HG02678 (cell line): ENCODE measurements at regions not wholly inside any gene's neighbourhood (a gene's known extent, or its start where the extent isn't known, plus 50 kb on each side); places are given as distances from the start of the nearest gene placed in this dataset.

Experiments used
- ATAC-seq: cut with Tn5 transposase; IDR thresholded peaks from one replicate; pipeline ENCODE4 v1.9.1; 2021; ENCODE audit warnings: mild to moderate bottlenecking, moderate library complexity; ENCODE audit not compliant: unreplicated experiment

DNA sequence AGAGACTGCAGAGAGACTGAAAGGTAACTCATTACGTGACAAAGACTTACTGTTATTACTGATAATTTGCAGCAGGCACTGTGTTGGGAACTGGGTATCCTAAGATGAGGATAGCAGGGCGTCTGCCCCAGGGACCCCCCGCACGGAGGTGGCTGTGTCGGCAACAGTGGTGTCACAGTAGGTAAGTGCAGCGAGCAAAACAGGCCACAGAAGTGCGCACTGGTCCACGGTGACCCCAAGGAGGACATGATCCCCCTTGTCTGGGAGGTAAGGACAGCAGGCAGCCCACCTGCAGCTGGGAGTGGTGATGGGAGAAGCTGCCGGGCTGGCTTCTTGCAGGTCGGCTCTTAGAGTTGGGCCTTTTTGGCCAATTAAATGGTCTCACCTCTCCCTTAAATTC, 82.9 kb downstream of the FAM43A start:
- no peak for ATAC-seq

DNA sequence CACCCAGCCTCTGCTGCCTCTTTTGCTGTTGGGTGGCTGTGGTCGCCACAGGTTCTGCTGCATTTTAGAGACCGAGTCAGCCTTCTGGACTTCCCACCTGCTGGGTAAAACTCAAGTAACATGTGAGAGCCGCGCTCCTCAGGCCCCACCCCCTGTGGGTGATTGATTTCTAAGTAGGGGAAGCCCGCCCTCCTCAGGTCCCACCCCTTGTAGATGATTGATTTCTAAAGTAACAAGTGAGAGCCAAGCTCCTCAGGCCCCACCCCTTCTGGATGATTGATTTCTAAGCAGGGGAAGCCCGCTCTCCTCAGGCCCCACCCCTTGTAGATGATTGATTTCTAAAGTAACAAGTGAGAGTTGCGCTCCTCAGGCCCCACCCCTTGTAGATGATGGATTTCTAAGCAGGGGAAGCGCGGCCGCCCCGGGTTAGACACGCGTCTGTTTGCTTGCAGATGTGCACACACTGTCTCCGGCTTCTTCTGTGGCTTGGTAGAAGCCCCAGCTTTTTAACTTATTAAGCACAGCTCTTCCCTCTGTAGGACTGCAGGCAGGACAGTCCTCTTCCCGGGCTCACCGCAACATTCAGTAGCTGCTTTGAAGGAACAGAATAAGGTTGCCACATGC, 83.4 kb downstream of the FAM43A start:
- peak; percentile 93 for ATAC-seq

DNA sequence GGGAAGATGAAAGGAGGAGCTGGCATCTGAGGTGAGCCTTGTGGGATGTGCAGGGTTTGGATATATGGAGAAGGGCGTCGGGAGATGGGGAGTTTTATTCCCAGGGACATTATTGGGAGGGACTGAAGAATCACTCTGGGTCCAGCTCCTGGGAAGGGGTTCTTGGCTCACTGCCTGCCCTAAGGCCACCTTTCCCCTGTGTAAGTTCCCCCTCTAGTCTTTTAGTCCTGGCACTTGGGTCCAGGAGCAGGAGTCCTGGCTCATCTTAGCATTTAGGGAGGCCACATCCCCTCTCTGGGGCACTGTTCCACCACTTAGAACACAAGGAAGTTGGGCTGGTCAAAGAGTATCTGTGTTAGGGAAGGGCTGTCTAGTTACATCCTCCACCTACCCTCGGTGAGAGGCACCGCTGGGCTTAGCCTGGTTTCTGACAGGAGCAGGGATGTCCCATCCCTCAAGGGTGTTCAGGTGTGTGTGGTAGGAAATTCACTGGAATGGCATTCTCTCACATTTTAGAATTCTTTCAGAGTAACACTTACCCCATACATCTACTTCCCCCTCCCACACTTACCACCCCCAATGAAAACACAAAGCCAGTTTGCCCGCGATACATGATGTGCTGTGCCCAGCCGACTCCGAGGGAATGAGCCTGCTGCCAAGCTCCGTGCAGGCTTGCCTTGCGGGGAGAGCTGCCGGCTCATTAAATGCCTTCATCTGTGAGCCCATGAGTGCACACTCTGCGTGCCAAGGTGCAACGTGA, 86.7 kb downstream of the FAM43A start:
- no peak for ATAC-seq

DNA sequence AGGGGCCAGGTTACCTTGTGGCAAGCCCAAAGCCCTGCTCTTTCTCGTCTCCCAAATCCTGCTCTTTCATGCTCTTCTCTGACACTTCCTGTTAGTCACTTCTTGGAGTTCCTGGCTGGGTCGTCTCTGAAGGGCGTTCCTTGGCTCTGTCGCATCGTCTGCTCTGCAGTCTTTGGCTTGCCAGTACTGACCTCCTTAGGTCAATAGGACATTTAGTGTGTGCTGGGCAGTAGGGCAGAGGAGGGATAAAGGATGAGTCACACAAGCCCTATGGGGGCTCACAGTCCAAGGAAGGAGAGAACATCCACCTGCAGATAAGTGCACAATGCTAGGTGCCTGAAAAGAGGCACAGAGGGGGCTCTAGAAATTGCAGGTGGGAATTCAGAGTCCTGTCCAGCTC, 87.5 kb downstream of the FAM43A start:
- no peak for ATAC-seq

DNA sequence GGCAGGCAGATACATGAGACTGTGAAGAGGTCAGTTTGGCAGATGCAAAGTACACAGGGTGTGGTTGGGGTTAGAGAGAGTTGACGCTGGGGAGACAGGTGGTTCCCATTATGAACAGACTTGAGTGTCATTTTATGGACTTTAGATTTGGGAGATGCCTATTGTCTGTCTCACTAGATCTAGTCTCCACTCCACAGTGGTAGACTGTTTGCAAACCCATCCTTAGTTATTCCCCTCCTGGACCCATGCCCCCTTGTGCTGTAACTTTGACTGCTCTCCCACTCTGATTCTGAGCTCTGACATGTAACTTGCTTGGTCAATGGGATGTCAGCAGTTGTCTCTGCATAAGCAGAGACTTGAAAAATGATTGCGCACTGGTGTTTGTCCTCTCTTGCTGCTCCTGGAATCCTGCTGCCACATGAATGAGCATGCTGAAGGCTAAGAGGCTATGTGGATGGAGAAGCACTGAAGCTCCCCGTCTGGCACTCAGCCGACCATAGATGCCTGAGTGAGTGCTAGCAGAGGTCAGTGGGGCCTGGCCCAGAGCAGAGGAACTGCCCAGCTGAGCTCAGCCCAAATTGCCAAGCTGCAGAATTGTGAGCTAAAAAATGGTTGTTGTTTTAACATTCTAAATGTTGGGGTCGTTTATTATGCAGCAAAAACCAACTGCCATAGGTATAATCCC, 88.2 kb downstream of the FAM43A start:
- no peak for ATAC-seq

DNA sequence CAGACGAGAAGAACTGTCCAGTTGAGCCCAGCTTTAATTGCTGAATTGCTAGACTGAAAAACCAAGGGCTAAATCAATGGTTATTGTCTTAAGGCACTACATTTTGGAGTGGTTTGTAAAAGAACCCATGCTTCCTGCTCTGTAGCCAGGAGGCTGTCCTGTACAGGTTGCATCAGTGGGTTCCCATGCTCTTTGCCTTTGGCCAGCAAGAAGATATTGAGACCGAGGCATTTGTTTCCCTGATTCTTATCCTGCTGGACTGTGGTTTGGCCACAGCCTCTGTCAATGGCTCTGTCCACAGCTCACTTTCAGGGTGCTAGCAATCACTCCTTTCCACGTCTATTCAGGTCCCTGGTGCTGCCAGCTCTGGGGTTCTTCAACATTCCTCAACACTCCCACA, 89.6 kb downstream of the FAM43A start:
- no peak for ATAC-seq

DNA sequence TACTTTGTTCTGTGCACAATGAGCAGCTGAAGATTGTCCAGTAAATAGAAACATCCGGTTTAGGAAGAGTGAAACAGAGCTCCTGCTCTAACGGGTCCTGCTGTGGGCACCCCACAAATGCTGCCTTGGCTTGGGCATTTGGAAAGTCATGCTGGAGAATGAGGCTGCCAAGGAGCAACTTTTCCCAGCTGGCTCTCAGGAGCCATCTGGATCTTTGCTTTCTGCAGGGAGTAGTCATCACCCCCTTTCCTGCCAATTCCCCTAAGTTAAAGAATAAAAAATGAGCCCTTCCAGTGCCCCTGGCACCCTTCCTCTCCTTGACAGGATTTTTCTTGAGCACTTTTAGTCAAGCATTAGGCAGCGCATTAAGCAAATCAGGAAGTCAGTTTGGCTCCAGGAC, 90.0 kb downstream of the FAM43A start:
- no peak for ATAC-seq

DNA sequence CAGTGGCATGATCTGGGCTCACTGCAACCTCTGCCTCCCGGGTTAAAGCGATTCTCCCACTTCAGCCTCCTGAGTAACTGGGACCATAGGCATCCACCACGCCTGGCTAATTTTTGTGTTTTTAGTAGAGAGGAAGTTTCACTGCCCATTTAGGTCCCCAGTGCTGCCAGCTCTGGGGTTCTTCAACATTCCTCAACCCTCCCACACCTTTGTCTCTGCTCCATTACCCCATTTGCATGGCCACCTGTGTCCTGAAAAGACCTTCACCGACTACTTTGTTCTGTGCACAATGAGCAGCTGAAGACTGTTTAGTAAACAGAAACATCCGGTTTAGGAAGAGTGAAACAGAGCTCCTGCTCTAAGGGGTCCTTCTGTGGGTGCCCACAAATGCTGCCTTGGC, 92.0 kb downstream of the FAM43A start:
- no peak for ATAC-seq

DNA sequence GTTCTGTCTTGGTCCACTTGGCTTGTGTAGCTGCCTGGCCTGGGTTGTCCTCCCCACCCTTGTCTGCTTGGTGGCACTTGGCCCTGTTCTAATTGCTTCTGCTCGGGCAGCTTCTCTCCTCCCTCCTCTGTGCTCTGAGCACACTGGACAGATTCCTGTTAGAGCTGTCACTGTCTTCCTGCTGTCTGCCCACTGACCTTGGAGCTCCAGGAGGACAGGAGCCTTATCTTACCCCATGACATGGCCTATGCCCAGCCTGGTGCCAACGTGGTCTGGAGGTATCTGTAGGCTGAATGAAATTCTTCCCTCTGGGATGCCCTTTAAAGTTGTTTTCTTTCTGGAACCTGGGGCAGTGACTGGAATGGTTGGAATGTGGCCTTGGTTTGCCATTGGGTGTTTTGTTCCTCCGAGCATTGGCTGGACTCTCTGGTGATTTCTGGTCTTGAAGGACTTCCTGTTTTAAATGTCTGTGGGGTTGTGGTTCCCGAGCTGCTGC, 94.1 kb downstream of the FAM43A start:
- ATAC-seq: no peak

DNA sequence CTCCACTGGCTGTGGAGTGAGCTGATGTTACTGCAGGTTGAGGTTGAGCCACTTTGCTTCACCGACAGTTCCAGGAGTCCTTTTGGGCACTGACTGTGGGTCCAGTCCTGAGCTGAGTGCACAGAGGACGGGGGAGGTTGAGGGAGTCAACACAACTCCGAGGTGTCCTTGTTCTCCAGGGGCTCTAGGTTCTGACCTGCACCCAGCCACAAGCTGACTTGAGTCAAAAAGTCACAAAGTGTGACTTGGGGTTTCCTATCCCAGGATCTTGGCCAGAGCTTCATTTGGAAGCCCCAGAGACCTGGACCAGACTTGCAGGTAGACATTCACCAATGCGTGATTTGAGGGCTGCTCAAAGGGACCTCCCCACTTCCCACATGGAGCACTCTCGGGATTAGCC, 95.0 kb downstream of the FAM43A start:
- no peak for ATAC-seq

DNA sequence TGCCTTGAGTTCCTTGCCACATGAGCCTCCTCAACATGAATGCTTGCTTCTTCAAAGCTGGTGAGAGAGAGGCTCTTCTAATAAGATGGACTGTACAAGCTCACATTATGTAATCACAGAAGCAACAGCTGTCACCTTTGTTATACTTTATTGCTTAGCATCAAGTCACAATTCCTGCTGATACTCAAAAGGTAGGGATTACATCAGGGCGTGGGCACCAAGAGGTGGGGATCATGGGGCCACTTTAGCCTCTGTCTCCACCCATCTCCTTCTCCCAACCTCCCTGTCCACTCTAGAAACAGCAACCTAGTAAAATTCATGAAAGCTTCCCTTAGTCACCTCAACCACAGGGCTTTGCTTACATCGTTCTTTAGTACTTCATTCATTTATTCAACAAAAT, 95.9 kb downstream of the FAM43A start:
- no peak for ATAC-seq

DNA sequence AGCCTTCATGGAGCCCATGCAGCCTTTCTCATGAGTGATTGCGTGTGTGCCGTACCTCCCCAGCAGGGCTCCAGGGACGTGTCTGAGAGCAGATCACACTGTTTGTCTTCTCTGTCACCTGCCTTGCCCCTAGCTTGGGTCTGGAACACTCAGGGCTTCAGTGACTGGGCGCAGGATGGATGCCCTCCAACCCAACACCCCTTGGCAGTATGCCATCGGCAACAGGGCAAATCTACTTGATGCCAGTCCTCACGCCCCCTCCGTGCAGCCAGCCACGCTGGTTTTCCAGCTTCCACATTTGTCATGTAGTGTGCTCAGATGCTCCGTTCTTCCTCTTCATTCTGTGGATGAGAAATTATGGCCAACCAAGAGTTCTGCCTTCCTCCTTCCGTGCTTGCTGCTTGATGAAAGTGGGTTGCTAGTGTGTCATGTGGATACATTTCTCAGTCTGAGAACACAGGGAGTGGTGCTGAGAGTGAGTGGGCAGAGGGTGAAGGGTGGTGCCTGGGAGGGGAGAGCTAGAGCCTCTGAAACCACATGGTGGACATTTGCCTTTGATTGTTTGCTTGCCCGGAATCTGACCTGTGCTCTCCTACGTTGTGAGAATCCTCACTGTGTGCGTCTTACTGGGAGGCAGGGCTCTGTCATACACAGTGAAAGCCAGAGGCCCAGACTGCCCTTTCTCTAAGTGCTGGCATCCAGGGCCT, 97.2 kb downstream of the FAM43A start:
- ATAC-seq: no peak

DNA sequence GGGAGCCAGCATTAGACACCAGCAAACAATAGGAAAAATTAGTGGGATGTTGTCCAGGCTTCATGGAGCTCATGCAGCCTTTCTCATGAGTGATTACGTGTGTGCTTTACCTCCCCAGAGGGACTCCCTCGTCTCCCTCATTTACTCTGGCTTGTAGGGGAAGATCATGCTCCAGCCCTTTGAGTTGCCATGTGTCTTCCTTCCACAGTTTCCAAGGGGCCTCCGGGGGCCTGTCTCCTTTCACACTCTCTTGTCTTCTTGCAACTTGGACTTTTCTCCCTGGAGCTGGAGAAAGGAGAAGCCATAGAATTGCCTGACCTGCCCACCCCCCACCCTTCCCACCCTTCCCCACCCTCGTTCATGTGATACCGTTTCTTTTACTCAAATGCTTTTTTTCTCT, 98.7 kb downstream of the FAM43A start:
- no peak for ATAC-seq

DNA sequence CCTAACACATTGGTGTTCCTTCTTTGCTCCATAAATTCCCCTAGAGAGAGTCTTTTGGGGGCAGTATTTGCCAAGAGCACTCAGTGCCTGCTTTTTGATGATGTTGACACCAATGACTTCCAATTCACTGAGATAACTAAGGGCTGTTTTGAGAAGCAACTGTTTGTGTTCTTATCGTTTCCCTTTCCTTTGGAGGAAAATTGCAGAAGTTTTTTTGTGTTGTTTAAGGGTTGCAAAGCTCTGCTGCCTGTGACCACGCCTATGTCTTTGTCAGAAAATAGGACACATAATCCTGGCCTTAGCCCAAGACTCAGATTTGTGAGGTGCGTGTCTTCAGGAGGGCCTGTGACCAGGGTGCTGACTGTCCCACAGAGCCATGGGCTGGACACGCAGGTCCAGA, 99.6 kb downstream of the FAM43A start:
- ATAC-seq: no peak

DNA sequence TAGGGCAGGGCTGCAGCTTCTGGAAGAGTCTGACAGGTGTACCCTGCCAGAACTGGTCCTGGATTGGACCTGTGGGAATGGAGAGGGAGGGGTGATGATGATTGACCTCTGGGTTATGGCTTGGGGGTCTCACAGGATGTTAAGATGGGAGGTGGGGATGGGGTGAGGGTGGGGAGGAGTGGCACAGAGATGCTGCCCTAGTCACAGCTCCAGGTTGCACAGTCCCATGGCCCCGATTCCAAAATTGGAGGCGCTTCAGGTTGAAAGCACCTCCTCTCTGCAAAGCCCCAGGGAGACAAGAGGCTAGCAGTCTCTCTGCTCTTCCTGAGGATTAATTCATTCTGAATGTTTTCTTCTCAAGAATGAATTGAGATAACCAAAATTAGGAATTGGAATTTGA, 101.4 kb downstream of the FAM43A start:
- no peak for ATAC-seq

DNA sequence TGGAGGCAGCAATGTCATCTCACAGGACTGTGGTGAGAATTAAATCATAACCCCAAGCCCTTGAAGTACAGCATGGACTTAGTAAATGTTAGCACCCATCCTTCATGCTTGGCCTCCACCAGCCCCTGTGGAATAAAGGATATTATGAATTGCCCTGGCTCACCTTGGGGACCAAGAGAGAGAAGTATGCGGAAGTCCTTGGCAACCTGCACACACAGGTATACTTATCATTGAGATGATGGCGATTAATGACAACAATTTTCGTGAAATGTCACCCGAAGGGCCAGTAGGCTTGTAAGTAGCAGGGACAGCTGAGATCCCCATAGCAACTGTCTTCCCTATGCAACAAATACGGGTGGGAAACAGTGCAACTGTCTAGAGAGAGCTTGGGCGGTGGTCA, 102.0 kb downstream of the FAM43A start:
- ATAC-seq: no peak

DNA sequence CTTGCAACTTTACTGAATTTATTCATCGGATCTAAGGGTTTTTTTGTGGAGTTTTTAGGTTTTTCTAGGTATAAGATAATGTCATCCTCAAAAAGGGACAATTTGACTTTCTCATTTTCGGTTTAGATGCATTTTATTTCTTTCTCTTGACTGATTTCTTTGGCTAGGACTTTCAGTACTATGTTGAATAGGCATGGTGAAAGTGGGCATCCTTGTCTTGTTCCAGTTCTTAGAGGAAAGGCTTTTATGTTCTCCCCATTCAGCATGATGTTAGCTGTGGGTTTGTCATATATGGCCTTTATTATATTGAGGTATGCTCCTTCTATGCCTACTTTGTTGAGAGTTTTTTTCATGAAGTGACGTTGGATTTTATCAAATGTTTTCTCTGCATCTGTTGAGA, 106.7 kb downstream of the FAM43A start:
- no peak for ATAC-seq

DNA sequence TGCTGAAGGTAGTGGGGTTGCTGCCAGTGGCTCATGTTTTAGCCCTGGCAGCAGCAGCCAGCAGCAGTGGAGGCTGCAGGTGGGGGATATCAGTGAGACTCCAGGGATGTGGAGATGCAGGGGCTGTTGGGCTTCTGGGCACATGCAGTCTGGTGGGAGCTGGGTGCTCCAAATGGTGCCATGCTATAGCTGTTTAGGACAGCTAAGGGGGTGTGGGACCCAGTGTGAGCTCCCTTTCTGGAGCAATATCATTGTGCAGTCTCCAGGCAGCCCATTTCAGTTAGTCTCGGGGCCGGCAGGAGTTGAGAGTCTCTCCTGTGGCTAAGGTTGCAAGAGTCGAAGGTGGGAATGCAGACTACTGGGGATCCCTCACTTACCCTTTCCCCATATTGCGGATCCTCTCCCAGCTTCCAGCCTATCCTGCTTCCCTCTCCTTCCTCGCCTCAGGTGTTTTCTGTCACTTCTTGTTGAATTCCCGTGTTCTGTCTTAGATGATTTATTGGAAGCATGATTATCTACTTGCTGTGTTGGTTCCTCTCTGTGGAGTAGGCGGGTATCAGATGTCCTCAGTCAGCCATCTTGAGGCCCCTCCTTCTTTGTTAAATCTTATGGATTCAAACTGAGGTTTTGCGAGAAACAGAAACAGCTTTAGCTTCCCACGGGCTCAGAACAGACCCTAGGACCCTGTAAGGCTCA, 112.0 kb downstream of the FAM43A start:
- ATAC-seq: no peak

DNA sequence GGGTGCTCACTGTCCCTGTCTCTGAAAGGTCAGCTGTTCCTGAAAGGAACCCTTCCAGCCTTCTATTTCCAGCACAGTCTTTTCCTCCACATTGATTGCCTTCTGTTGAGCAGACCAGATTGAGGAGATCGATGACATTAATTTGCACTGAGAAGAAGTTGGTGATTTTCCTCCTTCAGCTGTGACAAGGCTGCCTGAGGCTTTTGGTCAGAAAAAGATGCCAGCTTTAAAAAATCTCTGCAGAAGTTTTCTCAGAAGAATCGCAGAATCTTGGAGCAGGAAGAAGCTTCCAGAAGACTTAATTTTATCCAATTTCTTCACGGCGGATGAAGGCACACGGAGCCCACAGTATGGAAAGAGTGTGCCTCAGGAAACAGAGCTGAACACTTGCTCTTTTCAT, 112.8 kb downstream of the FAM43A start:
- no peak for ATAC-seq

DNA sequence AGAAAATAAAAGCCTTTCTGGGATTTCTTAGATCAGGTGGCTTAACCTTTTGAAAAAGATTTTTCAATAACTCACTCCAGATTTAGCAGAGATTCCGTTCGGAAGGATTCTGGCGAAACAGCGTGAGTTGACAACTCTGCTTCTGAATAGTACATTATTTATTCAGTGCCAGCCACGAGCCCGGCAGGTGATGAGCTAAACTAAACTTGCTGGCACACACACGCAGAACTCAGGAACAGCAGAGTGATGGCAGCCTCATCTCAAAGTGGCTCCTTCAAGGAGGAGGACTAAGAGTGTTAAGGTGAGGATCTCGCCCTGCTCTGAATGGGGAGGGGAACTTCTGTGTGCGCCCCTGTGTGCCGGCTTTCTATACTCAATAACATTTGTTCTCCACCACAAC, 114.3 kb downstream of the FAM43A start:
- ATAC-seq: no peak
